Body of pancreas (tissue), 4 donors: ENCODE measurements at regions not wholly inside any gene's neighbourhood (a gene's known extent, or its start where the extent isn't known, plus 50 kb on each side); places are given as distances from the start of the nearest gene placed in this dataset.

Experiments
- ATAC-seq: fragments of 150-250 bp; one replicate; pipeline ENCODE4 v1.9.1; 2016
- DNase-seq, 4 donors: peaks; one replicate each; pipeline ENCODE4 v3.0.0-alpha.2; 2019
- H3K27ac ChIP-seq, 4 donors: fragments of 200-600 bp; sonication (generic); 1 replicate in 3 of 4; 2 replicates in 1 of 4; pipeline versions ENCODE4 v1.5.1 to v1.6.1; 2016 to 2019; ENCODE audit warnings: mild to moderate bottlenecking in 1 of 4, mixed read lengths in 1 of 4, moderate library complexity in 1 of 4
- H3K27me3 ChIP-seq, 2 donors: fragments of 200-600 bp; sonication (generic); one replicate each; pipeline ENCODE4 v1.6.0; 2016; ENCODE audit warnings: mild to moderate bottlenecking in 1 of 2
- H3K36me3 ChIP-seq, 2 donors: fragments of 200-600 bp; sonication (generic); replicated peaks in 1 of 2; 2 replicates each; pipeline ENCODE4 v1.5.1; 2016; ENCODE audit warnings: low read depth in 2 of 2; ENCODE audit not compliant: insufficient read depth in 1 of 2
- H3K4me1 ChIP-seq: fragments of 200-600 bp; sonication (generic); one replicate; pipeline ENCODE4 v1.6.0; 2016
- H3K4me3 ChIP-seq, 2 donors: fragments of 200-600 bp; sonication (generic); 1 replicate in 1 of 2; 2 replicates in 1 of 2; pipeline ENCODE4 v1.5.1; 2016 to 2019
- H3K9me3 ChIP-seq, 3 donors: fragments of 200-600 bp; sonication (generic); 1 replicate in 2 of 3; 2 replicates in 1 of 3; pipeline ENCODE4 v1.5.1; 2016
- CTCF ChIP-seq, 7 experiments: fragments of 450-650 bp in 4 of 7; fragments of 200-600 bp in 3 of 7; sonication (generic) in 3 of 7; IDR thresholded peaks; one replicate each; pipeline ENCODE4 v1.5.1; 2016 to 2019; ENCODE audit warnings: antibody characterized with exemption in 7 of 7
- POLR2A ChIP-seq, 3 donors: fragments of 450-650 bp; IDR thresholded peaks; one replicate each; pipeline ENCODE4 v1.6.1; 2016; ENCODE audit warnings: antibody characterized with exemption in 3 of 3, mild to moderate bottlenecking in 2 of 3
- WGBS, 2 donors: methylation state at CpG; one replicate each; pipeline ENCODE4 v1.1.5; 2017; 5-methylcytosine and 5-hydroxymethylcytosine counted together
- intact Hi-C: fragments of 100-400 bp; cut with DNase I; formaldehyde crosslinking; loops from one replicate; pipeline ENCODE4 v1.15.1; 2023

GRCh38 chr5:124333298-124333979, 413.0 kb downstream of the ZNF608 start:
- intact Hi-C loops: no loop called here
- TF ChIP-seq CTCF (IDR thresholded peaks at IDR 0.05) (no peak), POLR2A (IDR thresholded peaks at IDR 0.05) (no peak)
- DNase-seq (no peak), ATAC-seq (no peak)
- no peak overlapping the region for H3K4me3 ChIP-seq
- no peaks in the 10 kb centered on the region for H3K27me3 ChIP-seq
- H3K36me3 ChIP-seq: no peaks in the 10 kb centered on the region
- H3K4me1 ChIP-seq: no peaks in the 10 kb centered on the region
- no peaks in the 10 kb centered on the region for H3K9me3 ChIP-seq
- no peak overlapping the region for H3K27ac ChIP-seq
- 90 to 92% methylated on average over 4 of the region's 4 CpGs for WGBS, 2 donors

GRCh38 chr5:124332273-124332672, 414.2 kb downstream of the ZNF608 start:
- no peak for TF ChIP-seq POLR2A (IDR thresholded peaks at IDR 0.05)
- no peak for DNase-seq
- Histone ChIP-seq H3K27me3 (no peaks in the 10 kb centered on the region), H3K4me1 (no peaks in the 10 kb centered on the region), H3K4me3 (no peak overlapping the region), H3K27ac (no peak overlapping the region), H3K36me3 (no peaks in the 10 kb centered on the region), H3K9me3 (no peaks in the 10 kb centered on the region)
- no peak for ATAC-seq
- intact Hi-C loops: no loop called here
- 79 to 83% methylated on average over 3 of the region's 3 CpGs for WGBS, 2 donors

DNA sequence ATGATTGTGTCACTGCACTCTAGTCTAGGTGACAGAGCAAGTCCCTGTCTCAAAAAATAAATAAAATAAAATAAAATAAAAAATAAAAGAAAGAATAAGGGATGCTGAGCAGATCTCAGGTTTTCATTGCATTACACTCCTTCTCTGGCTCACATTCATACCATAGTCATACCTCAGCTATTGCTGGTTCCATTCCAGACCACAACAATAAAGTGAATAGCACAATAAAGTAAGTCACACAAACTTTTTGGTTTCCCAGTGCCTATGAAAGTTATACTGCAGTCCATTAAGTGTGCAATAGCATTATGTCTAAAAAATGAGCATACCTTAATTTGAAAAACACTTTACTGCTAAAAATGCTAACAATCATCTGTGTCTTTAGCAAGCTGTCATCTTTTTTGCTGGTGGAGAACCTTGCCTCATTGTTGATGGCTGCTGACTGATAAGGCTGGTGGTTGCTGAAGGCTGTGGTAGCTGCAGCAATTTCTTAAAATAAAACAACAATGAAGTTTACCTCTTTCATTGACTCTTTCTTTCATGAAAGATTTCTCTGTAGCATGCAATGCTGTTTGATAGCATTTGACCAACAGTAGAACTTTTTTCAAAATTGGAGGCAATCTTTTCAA, 415.7 kb downstream of the ZNF608 start:
- Histone ChIP-seq H3K27ac (no peak overlapping the region), H3K27me3 (no peaks in the 10 kb centered on the region), H3K4me1 (no peaks in the 10 kb centered on the region), H3K9me3 (no peaks in the 10 kb centered on the region), H3K4me3 (no peak overlapping the region), H3K36me3 (no peaks in the 10 kb centered on the region)
- no peak for ATAC-seq
- intact Hi-C loops: no loop called here
- no peak for DNase-seq
- TF ChIP-seq CTCF (IDR thresholded peaks at IDR 0.05) (no peak), POLR2A (IDR thresholded peaks at IDR 0.05) (no peak)

DNA sequence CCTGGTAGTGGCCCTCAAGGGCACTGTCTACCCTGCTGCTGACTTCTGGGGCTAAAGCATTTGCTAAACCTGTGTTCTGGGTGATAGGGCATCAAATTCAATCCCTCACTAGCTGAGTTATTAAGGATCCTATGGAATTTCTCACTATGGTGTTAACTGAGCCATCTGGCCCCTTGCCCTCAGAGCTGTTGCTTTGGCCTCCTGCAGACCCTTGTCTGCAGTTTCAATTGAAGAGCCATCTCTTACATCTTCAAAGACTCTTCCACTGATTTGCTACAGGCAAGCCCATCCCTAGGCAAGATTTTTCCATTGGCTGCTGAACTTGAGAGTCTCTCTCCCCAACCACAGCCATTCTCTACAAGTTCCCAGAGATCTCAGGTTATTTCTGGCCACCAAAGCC, 418.2 kb downstream of the ZNF608 start:
- intact Hi-C loops: no loop called here
- no peak for TF ChIP-seq POLR2A (IDR thresholded peaks at IDR 0.05)
- no peak for TF ChIP-seq CTCF (IDR thresholded peaks at IDR 0.05)
- Histone ChIP-seq H3K9me3 (no peaks in the 10 kb centered on the region), H3K27ac (no peak overlapping the region), H3K27me3 (no peaks in the 10 kb centered on the region), H3K4me1 (no peaks in the 10 kb centered on the region), H3K36me3 (no peaks in the 10 kb centered on the region), H3K4me3 (no peak overlapping the region)
- DNase-seq (no peak), ATAC-seq (no peak)

DNA sequence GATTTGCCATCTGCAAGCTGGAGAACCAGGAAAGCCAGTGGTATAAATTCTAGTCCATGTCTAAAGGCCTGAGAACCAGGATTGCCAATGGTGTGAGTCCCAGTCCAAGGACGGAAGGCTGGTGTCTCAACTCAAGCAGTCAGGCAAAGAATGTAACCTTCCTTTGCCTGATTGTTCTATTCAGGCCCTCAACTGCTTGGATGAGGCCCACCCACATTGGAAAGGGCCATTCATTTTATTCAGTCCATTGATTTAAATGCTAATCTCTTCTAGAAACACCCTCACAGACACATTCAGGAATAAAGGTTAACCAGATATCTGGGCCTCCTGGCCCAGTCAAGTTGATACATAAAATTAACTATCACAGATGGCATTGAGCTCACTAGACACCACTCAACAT, 427.8 kb downstream of the ZNF608 start:
- DNase-seq (no peak), ATAC-seq (no peak)
- 85 to 95% methylated on average over 1 of the region's 1 CpG for WGBS, 2 donors
- TF ChIP-seq POLR2A (IDR thresholded peaks at IDR 0.05) (no peak), CTCF (IDR thresholded peaks at IDR 0.05) (no peak)
- Histone ChIP-seq H3K27me3 (no peaks in the 10 kb centered on the region), H3K36me3 (no peaks in the 10 kb centered on the region), H3K9me3 (no peaks in the 10 kb centered on the region), H3K4me1 (no peaks in the 10 kb centered on the region), H3K27ac (no peak overlapping the region), H3K4me3 (no peak overlapping the region)
- intact Hi-C loops: loop anchor here (10.0 kb wide), 1 partner anchor 1126 kb away; no protein-coding TSS in a partner anchor
